ENCODE measurements at regions not wholly inside any gene's neighbourhood (a gene's known extent, or its start where the extent isn't known, plus 50 kb on each side); places are given as distances from the start of the nearest gene placed in this dataset.

GRCh38 chr6:4615891-4616290 is 160.3 kb upstream of the CDYL start:
- no peak overlapping the region for H3K27ac ChIP-seq
- H3K27me3 ChIP-seq (ENCODE audit: insufficient read depth, low read depth): no peaks in the 10 kb centered on the region
- H3K79me2 ChIP-seq (ENCODE audit: insufficient read depth, low read depth): no peaks in the 10 kb centered on the region
- H3K4me1 ChIP-seq (ENCODE audit: low read depth, poor library complexity, severe bottlenecking): no peaks in the 10 kb centered on the region
- no peak for TF ChIP-seq CTCF (conservative IDR thresholded peaks at IDR 0.05; ENCODE audit: low read depth, low read length)
- no peak overlapping the region for H2AFZ ChIP-seq (ENCODE audit: low read depth)
- H3K9ac ChIP-seq: no peak overlapping the region
- no peak overlapping the region for H3K4me3 ChIP-seq (IDR thresholded peaks at IDR 0.05; ENCODE audit: insufficient read depth, low read depth, low read length)
- no peak overlapping the region for H3K4me2 ChIP-seq
- H3K36me3 ChIP-seq (ENCODE audit: insufficient read depth): no peaks in the 10 kb centered on the region
- no peaks in the 10 kb centered on the region for H4K20me1 ChIP-seq (ENCODE audit: insufficient read depth)

GRCh38 chr6:4615231-4615630 is 161.0 kb upstream of the CDYL start:
- no peaks in the 10 kb centered on the region for H3K79me2 ChIP-seq (ENCODE audit: insufficient read depth, low read depth)
- no peak overlapping the region for H3K4me2 ChIP-seq
- no peak overlapping the region for H3K9ac ChIP-seq
- no peaks in the 10 kb centered on the region for H3K36me3 ChIP-seq (ENCODE audit: insufficient read depth)
- no peak overlapping the region for H2AFZ ChIP-seq (ENCODE audit: low read depth)
- H3K27me3 ChIP-seq (ENCODE audit: insufficient read depth, low read depth): no peaks in the 10 kb centered on the region
- no peaks in the 10 kb centered on the region for H3K4me1 ChIP-seq (ENCODE audit: low read depth, poor library complexity, severe bottlenecking)
- H3K27ac ChIP-seq: no peak overlapping the region
- no peak for TF ChIP-seq CTCF (conservative IDR thresholded peaks at IDR 0.05; ENCODE audit: low read depth, low read length)
- no peaks in the 10 kb centered on the region for H4K20me1 ChIP-seq (ENCODE audit: insufficient read depth)
- H3K4me3 ChIP-seq (IDR thresholded peaks at IDR 0.05; ENCODE audit: insufficient read depth, low read depth, low read length): no peak overlapping the region

GRCh38 chr6:4614637-4615036 is 161.6 kb upstream of the CDYL start:
- no peak overlapping the region for H3K27ac ChIP-seq
- TF ChIP-seq CTCF (conservative IDR thresholded peaks at IDR 0.05; ENCODE audit: low read depth, low read length): no peak
- H3K9ac ChIP-seq: no peak overlapping the region
- H4K20me1 ChIP-seq (ENCODE audit: insufficient read depth): no peaks in the 10 kb centered on the region
- no peaks in the 10 kb centered on the region for H3K4me1 ChIP-seq (ENCODE audit: low read depth, poor library complexity, severe bottlenecking)
- H3K27me3 ChIP-seq (ENCODE audit: insufficient read depth, low read depth): no peaks in the 10 kb centered on the region
- H2AFZ ChIP-seq (ENCODE audit: low read depth): no peak overlapping the region
- no peak overlapping the region for H3K4me3 ChIP-seq (IDR thresholded peaks at IDR 0.05; ENCODE audit: insufficient read depth, low read depth, low read length)
- H3K36me3 ChIP-seq (ENCODE audit: insufficient read depth): no peaks in the 10 kb centered on the region
- H3K4me2 ChIP-seq: no peak overlapping the region
- no peaks in the 10 kb centered on the region for H3K79me2 ChIP-seq (ENCODE audit: insufficient read depth, low read depth)

GRCh38 chr6:4613795-4614194 is 162.4 kb upstream of the CDYL start:
- H3K4me3 ChIP-seq (IDR thresholded peaks at IDR 0.05; ENCODE audit: insufficient read depth, low read depth, low read length): no peak overlapping the region
- H3K4me1 ChIP-seq (ENCODE audit: low read depth, poor library complexity, severe bottlenecking): no peaks in the 10 kb centered on the region
- no peak overlapping the region for H3K9ac ChIP-seq
- no peaks in the 10 kb centered on the region for H3K36me3 ChIP-seq (ENCODE audit: insufficient read depth)
- H3K27me3 ChIP-seq (ENCODE audit: insufficient read depth, low read depth): no peaks in the 10 kb centered on the region
- no peaks in the 10 kb centered on the region for H3K79me2 ChIP-seq (ENCODE audit: insufficient read depth, low read depth)
- no peaks in the 10 kb centered on the region for H4K20me1 ChIP-seq (ENCODE audit: insufficient read depth)
- H3K27ac ChIP-seq: no peak overlapping the region
- TF ChIP-seq CTCF (conservative IDR thresholded peaks at IDR 0.05; ENCODE audit: low read depth, low read length): no peak
- no peak overlapping the region for H2AFZ ChIP-seq (ENCODE audit: low read depth)
- no peak overlapping the region for H3K4me2 ChIP-seq

GRCh38 chr6:4613381-4613780 is 162.8 kb upstream of the CDYL start:
- H3K27me3 ChIP-seq (ENCODE audit: insufficient read depth, low read depth): no peaks in the 10 kb centered on the region
- no peak overlapping the region for H3K4me3 ChIP-seq (IDR thresholded peaks at IDR 0.05; ENCODE audit: insufficient read depth, low read depth, low read length)
- H3K4me1 ChIP-seq (ENCODE audit: low read depth, poor library complexity, severe bottlenecking): no peaks in the 10 kb centered on the region
- TF ChIP-seq CTCF (conservative IDR thresholded peaks at IDR 0.05; ENCODE audit: low read depth, low read length): no peak
- H3K27ac ChIP-seq: no peak overlapping the region
- no peak overlapping the region for H3K9ac ChIP-seq
- H3K36me3 ChIP-seq (ENCODE audit: insufficient read depth): no peaks in the 10 kb centered on the region
- H2AFZ ChIP-seq (ENCODE audit: low read depth): no peak overlapping the region
- H3K79me2 ChIP-seq (ENCODE audit: insufficient read depth, low read depth): no peaks in the 10 kb centered on the region
- no peak overlapping the region for H3K4me2 ChIP-seq
- H4K20me1 ChIP-seq (ENCODE audit: insufficient read depth): no peaks in the 10 kb centered on the region

All from KMS-11 (cell line).